Lower leg skin (tissue), 4 donors: ENCODE measurements at regions not wholly inside any gene's neighbourhood (a gene's known extent, or its start where the extent isn't known, plus 50 kb on each side); places are given as distances from the start of the nearest gene placed in this dataset.

Experiments
- DNase-seq, 2 donors: peaks; one replicate each; pipeline ENCODE4 v3.0.0-alpha.2; 2019; ENCODE audit warnings: low spot score in 2 of 2
- H3K4me3 ChIP-seq: fragments of 200-600 bp; sonication (generic); 2 replicates; pipeline ENCODE4 v1.5.1; 2017; ENCODE audit warnings: mild to moderate bottlenecking, low read depth; ENCODE audit not compliant: poor library complexity, severe bottlenecking
- POLR2A ChIP-seq, 2 donors: fragments of 450-650 bp; IDR thresholded peaks; one replicate each; pipeline ENCODE4 v1.6.1; 2016 to 2017; ENCODE audit warnings: antibody characterized with exemption in 2 of 2, mild to moderate bottlenecking in 1 of 2, moderate library complexity in 1 of 2
- WGBS, 2 donors: methylation state at CpG; one replicate each; pipeline ENCODE4 v1.1.5; 2018; 5-methylcytosine and 5-hydroxymethylcytosine counted together
- intact Hi-C: fragments of 100-400 bp; cut with DNase I; formaldehyde crosslinking; loops from one replicate; pipeline ENCODE4 v1.15.0; 2023; ENCODE audit warnings: low total_unique reads
- TF ChIP-seq, protein P1 (sequence below), 3 donors: fragments of 450-650 bp; IDR thresholded peaks; one replicate each; pipeline ENCODE4 v1.5.1; 2016; ENCODE audit warnings: antibody characterized with exemption in 3 of 3, mild to moderate bottlenecking in 3 of 3, moderate library complexity in 2 of 3

DNA sequence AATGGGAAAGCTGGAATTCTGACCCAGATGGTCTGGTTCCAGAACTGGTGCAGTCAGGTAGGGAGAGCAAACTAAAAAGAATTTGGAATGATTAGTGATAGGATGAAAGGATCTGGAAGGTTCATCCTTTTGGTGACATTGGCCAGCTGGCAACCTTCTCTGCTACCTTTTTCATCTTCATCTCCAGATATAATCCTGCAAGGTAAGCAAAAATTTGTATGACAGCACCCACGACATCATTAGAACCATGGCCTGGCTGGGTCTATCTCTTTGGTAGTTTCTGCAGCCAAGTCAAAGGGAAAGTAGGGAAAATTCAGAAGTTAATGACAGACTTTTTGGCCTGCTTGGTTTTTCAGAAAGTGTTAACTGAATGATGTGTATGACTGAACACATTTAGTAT, 188.9 kb upstream of the MALRD1 start:
- TF ChIP-seq, protein P1, sequence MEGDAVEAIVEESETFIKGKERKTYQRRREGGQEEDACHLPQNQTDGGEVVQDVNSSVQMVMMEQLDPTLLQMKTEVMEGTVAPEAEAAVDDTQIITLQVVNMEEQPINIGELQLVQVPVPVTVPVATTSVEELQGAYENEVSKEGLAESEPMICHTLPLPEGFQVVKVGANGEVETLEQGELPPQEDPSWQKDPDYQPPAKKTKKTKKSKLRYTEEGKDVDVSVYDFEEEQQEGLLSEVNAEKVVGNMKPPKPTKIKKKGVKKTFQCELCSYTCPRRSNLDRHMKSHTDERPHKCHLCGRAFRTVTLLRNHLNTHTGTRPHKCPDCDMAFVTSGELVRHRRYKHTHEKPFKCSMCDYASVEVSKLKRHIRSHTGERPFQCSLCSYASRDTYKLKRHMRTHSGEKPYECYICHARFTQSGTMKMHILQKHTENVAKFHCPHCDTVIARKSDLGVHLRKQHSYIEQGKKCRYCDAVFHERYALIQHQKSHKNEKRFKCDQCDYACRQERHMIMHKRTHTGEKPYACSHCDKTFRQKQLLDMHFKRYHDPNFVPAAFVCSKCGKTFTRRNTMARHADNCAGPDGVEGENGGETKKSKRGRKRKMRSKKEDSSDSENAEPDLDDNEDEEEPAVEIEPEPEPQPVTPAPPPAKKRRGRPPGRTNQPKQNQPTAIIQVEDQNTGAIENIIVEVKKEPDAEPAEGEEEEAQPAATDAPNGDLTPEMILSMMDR (IDR thresholded peaks at IDR 0.05): no peak
- WGBS, 2 donors: 46 to 52% methylated on average over 1 of the region's 1 CpG
- intact Hi-C loops: no loop called here
- no peak for DNase-seq
- no peak overlapping the region for H3K4me3 ChIP-seq

DNA sequence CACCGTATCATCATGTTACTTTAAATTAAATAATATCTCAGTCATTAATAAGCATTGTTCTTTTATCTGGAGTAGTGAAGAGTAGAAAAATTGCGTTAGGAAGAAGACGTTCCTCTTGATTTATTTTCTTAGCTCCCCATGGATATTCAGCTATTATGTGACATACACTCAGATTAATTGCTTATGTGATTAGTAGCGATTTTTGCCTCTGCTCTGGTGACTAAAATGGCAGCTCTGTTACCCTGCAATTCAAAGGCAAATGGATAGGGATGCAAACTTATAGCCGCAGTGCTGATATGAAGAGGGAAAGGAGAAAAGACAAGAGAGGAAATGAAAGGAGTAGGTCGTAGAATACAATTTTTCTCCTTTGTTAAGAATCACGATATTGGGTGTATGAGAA, 188.4 kb upstream of the MALRD1 start:
- no peak for TF ChIP-seq POLR2A (IDR thresholded peaks at IDR 0.05)
- TF ChIP-seq, protein P1 (IDR thresholded peaks at IDR 0.05): no peak
- H3K4me3 ChIP-seq: no peak overlapping the region
- WGBS, 2 donors: 64 to 72% methylated on average over 7 of the region's 7 CpGs
- intact Hi-C loops: no loop called here
- DNase-seq: no peak

DNA sequence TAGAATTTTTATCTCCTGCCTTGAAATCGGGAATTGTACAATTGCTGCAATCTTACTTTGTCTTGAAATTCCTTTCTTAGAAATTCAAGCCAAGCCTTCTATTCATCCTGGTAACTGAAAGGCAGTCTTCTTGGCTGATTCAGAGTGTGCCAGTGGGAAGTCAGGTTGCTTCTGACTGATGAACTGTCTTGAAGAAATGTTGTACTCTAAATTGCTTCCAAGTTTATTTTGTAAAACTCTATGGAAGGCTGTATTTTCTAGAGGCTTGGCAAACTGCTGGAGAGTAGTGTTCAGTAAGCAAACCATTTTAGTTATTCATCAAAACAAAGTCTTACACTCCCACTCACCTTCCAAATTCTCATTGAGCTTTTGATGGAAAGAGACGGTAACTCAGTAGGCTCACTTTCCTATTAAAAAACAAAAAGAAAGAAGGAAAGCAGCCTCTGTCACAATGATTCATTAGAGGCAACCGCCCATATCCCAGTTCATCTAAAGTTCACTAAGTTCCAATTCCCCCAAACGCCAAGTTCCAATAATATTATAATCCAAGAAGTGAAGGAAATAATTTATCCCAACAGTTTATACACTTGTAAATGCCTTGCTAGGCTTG, 187.9 kb upstream of the MALRD1 start:
- 34 to 38% methylated on average over 4 of the region's 4 CpGs for WGBS, 2 donors
- no peak overlapping the region for H3K4me3 ChIP-seq
- no peak for DNase-seq
- intact Hi-C loops: no loop called here
- TF ChIP-seq, protein P1 (IDR thresholded peaks at IDR 0.05): no peak
- TF ChIP-seq POLR2A (IDR thresholded peaks at IDR 0.05): no peak

GRCh38 chr10:18861382-18861781, 187.2 kb upstream of the MALRD1 start:
- H3K4me3 ChIP-seq: no peak overlapping the region
- intact Hi-C loops: no loop called here
- TF ChIP-seq, protein P1 (IDR thresholded peaks at IDR 0.05): no peak
- TF ChIP-seq POLR2A (IDR thresholded peaks at IDR 0.05): no peak
- no peak for DNase-seq
- 82 to 84% methylated on average over 2 of the region's 2 CpGs for WGBS, 2 donors

DNA sequence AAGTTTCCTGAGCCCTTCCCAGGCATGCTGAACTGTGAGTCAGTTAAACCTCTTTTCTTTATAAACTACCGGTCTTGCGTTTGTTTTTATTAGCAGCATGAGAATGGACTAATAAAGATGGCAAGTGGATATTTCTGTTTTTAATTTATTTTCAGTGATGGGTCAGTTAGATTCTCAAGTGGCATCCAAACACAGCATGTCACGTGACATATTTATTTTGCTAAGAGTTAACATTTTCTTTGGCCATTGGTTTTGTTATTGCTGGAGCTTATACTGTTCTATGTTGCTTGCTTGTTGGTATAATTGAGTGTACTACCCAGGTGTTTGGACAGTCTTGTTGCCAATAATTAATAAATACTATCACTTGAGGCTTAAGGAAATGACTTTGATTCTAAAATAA, 181.7 kb upstream of the MALRD1 start:
- DNase-seq: no peak
- TF ChIP-seq, protein P1 (IDR thresholded peaks at IDR 0.05): no peak
- no peak for TF ChIP-seq POLR2A (IDR thresholded peaks at IDR 0.05)
- 81 to 84% methylated on average over 3 of the region's 3 CpGs for WGBS, 2 donors
- no peak overlapping the region for H3K4me3 ChIP-seq
- intact Hi-C loops: no loop called here

- DNase-seq: no peak
- WGBS, 2 donors: 82 to 91% methylated on average over 3 of the region's 3 CpGs
- TF ChIP-seq POLR2A (IDR thresholded peaks at IDR 0.05): no peak
- TF ChIP-seq, protein P1 (IDR thresholded peaks at IDR 0.05): no peak
- no peak overlapping the region for H3K4me3 ChIP-seq
- intact Hi-C loops: no loop called here
These were observed 179.7 kb upstream of the MALRD1 start for GRCh38 chr10:18868919-18869318.
